Ascending aorta (tissue), 2 donors: ENCODE measurements at regions not wholly inside any gene's neighbourhood (a gene's known extent, or its start where the extent isn't known, plus 50 kb on each side); places are given as distances from the start of the nearest gene placed in this dataset.

ENCODE experiments used
- DNase-seq, 2 donors: peaks; one replicate each; pipeline ENCODE4 v3.0.0-alpha.2; 2019; ENCODE audit warnings: low spot score in 2 of 2
- H3K27ac ChIP-seq, 2 donors: fragments of 200-600 bp; sonication (generic); one replicate each; pipeline ENCODE4 v1.5.1; 2016 to 2017; ENCODE audit warnings: mild to moderate bottlenecking in 1 of 2
- H3K27me3 ChIP-seq: fragments of 200-600 bp; sonication (generic); one replicate; pipeline ENCODE4 v1.5.1; 2017
- H3K36me3 ChIP-seq, 2 donors: fragments of 200-600 bp; sonication (generic); one replicate each; pipeline ENCODE4 v1.5.1; 2016
- H3K4me1 ChIP-seq, 2 donors: fragments of 200-600 bp; sonication (generic); one replicate each; pipeline ENCODE4 v1.5.1; 2016 to 2017; ENCODE audit warnings: mild to moderate bottlenecking in 1 of 2
- H3K4me3 ChIP-seq, 2 donors: fragments of 200-600 bp; sonication (generic); one replicate each; pipeline ENCODE4 v1.5.1; 2016 to 2017; ENCODE audit warnings: mild to moderate bottlenecking in 1 of 2
- H3K9me3 ChIP-seq, 2 donors: fragments of 200-600 bp; sonication (generic); one replicate each; pipeline ENCODE4 v1.5.1; 2016
- CTCF ChIP-seq, 3 experiments: fragments of 200-600 bp in 2 of 3; fragments of 450-650 bp in 1 of 3; sonication (generic) in 2 of 3; IDR thresholded peaks; one replicate each; pipeline ENCODE4 v1.5.1; 2016 to 2019; ENCODE audit warnings: antibody characterized with exemption in 3 of 3, mild to moderate bottlenecking in 1 of 3, moderate library complexity in 1 of 3
- intact Hi-C: fragments of 100-400 bp; cut with DNase I; formaldehyde crosslinking; loops from one replicate; pipeline ENCODE4 v1.15.1; 2023

GRCh38 chr16:86448306-86448890 is 61.9 kb upstream of the FOXF1 start:
- Histone ChIP-seq H3K4me1 (no peaks in the 10 kb centered on the region), H3K27me3 (no peaks in the 10 kb centered on the region), H3K36me3 (no peaks in the 10 kb centered on the region), H3K27ac (no peak overlapping the region), H3K9me3 (no peaks in the 10 kb centered on the region), H3K4me3 (no peak overlapping the region)
- no peak for DNase-seq
- no peak for TF ChIP-seq CTCF (IDR thresholded peaks at IDR 0.05)
- intact Hi-C loops, result no loop called here

GRCh38 chr16:86449446-86450095 is 60.8 kb upstream of the FOXF1 start:
- TF ChIP-seq CTCF (IDR thresholded peaks at IDR 0.05), result no peak
- Histone ChIP-seq H3K27me3 (no peaks in the 10 kb centered on the region), H3K36me3 (no peaks in the 10 kb centered on the region), H3K4me1 (no peaks in the 10 kb centered on the region), H3K9me3 (no peaks in the 10 kb centered on the region), H3K27ac (no peak overlapping the region), H3K4me3 (no peak overlapping the region)
- no peak for DNase-seq
- intact Hi-C loops, result no loop called here

GRCh38 chr16:86450691-86451090 is 59.6 kb upstream of the FOXF1 start:
- intact Hi-C loops, result no loop called here
- no peaks in the 10 kb centered on the region for H3K27me3 ChIP-seq
- no peak for TF ChIP-seq CTCF (IDR thresholded peaks at IDR 0.05)
- H3K4me1 ChIP-seq, result no peaks in the 10 kb centered on the region
- no peak overlapping the region for H3K27ac ChIP-seq
- H3K4me3 ChIP-seq, result no peak overlapping the region
- no peaks in the 10 kb centered on the region for H3K9me3 ChIP-seq
- H3K36me3 ChIP-seq, result no peaks in the 10 kb centered on the region
- no peak for DNase-seq

GRCh38 chr16:86452451-86452850 is 57.9 kb upstream of the FOXF1 start:
- DNase-seq, result no peak
- intact Hi-C loops, result no loop called here
- TF ChIP-seq CTCF (IDR thresholded peaks at IDR 0.05), result no peak

GRCh38 chr16:86455116-86455515 is 55.2 kb upstream of the FOXF1 start:
- no peak overlapping the region for H3K27ac ChIP-seq
- intact Hi-C loops, result no loop called here

More at GRCh38 chr16:86452451-86452850, 57.9 kb upstream of the FOXF1 start:
- Histone ChIP-seq H3K27ac (no peak overlapping the region), H3K27me3 (no peaks in the 10 kb centered on the region), H3K36me3 (no peaks in the 10 kb centered on the region), H3K9me3 (no peaks in the 10 kb centered on the region), H3K4me3 (no peak overlapping the region), H3K4me1 (no peaks in the 10 kb centered on the region)

More at GRCh38 chr16:86455116-86455515, 55.2 kb upstream of the FOXF1 start:
- no peaks in the 10 kb centered on the region for H3K9me3 ChIP-seq
- H3K4me3 ChIP-seq, result no peak overlapping the region
- no peaks in the 10 kb centered on the region for H3K36me3 ChIP-seq
- no peak for TF ChIP-seq CTCF (IDR thresholded peaks at IDR 0.05)
- no peaks in the 10 kb centered on the region for H3K4me1 ChIP-seq
- DNase-seq, result no peak
- no peaks in the 10 kb centered on the region for H3K27me3 ChIP-seq
